ENCODE measurements at regions not wholly inside any gene's neighbourhood (a gene's known extent, or its start where the extent isn't known, plus 50 kb on each side); places are given as distances from the start of the nearest gene placed in this dataset.

- no peak for DNase-seq (ENCODE audit: low read depth)
Observed at GRCh38 chr4:138964716-138965426, 50.7 kb upstream of the NOCT start.

DNA sequence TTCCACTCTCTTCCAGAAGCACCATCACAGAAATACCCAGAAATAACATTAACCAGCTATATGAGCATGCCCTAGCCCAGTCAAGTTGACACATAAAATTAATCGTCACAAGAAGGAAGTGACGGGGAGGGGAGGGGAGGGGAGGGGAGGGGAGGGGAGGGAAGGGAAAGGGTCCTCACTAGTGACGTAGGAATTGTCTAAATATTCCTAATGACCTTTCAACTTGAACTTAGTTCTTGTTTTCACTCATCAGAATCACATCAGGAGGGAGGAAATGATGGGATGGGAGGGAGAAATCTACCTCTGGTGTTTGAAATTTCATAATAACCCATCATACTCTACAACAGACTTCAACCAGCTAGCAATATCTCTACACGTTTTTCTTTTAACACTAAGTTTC lies 52.2 kb upstream of the NOCT start:
- DNase-seq (ENCODE audit: low read depth): no peak

DNA sequence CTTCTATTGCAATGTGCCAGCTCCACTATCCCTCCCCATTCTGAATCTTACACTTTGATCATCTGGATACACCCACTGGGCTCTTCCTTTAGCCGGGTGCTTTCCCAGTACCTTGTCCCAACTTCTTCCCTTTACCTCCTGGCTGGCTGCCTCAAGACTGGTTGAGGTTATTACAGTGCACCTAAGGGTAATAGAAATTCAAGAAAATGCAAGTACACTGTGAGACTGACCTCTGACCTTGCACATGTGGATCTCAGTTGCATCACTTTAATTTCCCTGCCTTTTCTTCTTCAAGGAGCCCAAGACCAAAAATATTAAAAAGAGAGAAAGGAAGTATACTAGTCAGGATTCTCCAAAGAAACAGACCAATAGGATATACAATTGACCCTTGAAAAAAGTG lies 53.9 kb upstream of the NOCT start:
- DNase-seq (ENCODE audit: low read depth): no peak

DNA sequence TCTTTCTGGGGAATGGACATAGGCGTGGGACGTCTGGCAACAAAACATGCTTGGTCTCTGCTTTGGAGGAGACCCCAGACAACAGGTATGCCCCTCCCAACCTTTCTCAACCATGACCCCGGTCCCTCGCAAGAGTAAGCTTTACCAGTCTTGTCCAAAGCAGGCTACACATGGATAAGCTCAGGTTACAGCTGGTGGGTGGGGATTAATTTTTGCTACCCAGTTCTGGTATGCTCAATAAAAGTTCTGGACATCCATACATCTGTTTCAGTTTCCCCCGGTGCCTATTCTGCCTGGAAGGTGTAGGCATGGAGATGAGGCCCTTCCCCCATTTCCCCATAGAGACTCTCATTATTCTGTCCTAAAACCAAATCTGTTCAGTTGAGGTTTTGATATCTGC lies 54.5 kb upstream of the NOCT start:
- no peak for DNase-seq (ENCODE audit: low read depth)

GRCh38 chr4:138960175-138960710 lies 55.3 kb upstream of the NOCT start:
- no peak for DNase-seq (ENCODE audit: low read depth)

DNA sequence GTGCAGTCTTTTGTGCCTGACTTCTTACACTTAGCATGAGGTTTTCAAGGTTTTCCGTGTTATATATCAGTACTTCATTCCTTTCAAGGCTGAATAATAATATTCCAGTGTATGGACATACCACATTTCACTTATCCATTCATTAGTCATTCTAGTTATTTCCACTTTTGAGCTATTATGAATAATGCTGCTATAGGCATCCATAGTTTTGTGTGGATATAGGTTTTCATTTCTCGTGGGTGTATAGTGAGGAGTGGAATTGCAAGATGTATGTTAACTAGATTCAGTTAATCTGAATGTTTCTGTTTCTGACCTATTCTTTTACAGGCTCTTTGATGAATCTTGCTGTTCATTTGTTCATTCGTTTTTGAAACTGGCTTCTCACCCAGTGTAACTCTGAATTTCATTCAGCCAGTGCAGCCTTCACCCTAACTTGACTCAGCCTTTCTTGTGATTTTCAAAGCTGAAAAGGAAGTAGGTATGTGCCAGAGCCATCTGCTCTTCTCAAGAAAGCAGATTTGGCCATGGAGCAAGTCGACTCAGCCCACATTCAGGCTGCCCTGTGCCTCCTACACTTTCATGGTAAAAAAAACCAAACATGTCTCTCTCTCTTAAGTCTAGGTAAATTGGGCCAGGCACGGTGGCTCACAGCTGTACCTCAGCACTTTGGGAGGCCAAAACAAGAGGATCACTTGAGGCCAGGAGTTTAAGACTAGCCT lies 56.3 kb upstream of the NOCT start:
- DNase-seq (ENCODE audit: low read depth): no peak

DNA sequence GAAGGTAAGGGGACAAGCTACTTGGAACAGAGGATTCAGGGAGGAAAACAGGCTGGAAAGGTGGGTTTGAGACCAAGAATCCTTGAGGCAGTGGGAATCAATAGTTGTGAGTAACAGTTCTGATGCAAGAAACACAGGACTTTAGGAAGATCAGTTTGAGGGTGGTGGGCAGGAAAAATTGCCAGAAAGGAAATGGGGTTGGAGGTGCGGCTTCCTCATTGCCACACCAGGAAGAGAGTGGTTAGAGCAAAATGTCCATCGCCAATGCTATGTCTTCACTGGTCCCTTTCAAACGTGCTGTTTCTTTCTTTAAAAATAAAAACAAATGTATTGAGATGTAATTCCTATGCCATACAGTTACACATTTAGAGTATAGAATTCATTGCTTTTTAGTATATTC lies 57.1 kb upstream of the NOCT start:
- no peak for DNase-seq (ENCODE audit: low read depth)

- DNase-seq (ENCODE audit: low read depth): no peak
Observed at GRCh38 chr4:138957302-138957701, 58.3 kb upstream of the NOCT start.

- DNase-seq (ENCODE audit: low read depth): no peak
Observed at GRCh38 chr4:138954428-138954827, 61.2 kb upstream of the NOCT start.

GRCh38 chr4:138953961-138954371 lies 61.6 kb upstream of the NOCT start:
- DNase-seq (ENCODE audit: low read depth): peak; percentile 76

DNA sequence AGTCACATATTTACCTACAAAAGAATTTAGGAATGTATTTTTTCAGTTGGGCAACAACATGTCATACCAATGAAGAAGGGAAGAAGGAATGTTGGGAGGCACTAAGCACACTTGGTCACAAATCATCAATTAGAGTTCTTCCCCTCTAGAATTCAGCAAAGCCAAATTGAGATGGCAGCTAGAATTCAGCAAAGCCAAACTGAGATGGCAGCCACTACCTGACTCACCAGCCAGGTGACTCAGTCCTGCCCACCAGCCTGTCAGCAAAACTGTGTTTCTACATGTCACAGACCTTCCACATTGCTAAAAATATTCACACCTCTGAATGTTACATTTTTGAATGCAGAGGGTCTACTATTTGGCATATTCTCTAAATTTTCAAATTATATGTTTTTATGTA lies 63.2 kb upstream of the NOCT start:
- peak; percentile 36 for DNase-seq (ENCODE audit: low read depth)

DNA sequence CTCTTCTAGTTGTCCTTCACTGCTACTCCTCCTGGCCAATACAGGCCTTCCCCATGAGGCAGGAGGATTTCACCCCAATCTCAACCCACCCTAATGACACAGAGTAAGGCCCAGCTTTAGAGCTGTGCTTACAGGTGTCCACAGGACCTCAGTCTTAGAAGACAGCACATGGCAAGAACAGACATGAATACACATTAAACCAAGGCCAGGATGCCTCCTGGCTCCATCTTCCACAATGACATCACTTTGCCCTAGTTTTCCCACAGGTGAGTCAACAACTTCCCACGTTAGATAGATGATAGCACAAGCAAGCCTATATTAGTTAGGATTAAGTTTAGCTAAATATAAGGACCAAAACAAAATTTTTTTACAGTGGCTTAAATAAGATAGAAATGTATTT lies 63.8 kb upstream of the NOCT start:
- no peak for DNase-seq (ENCODE audit: low read depth)

DNA sequence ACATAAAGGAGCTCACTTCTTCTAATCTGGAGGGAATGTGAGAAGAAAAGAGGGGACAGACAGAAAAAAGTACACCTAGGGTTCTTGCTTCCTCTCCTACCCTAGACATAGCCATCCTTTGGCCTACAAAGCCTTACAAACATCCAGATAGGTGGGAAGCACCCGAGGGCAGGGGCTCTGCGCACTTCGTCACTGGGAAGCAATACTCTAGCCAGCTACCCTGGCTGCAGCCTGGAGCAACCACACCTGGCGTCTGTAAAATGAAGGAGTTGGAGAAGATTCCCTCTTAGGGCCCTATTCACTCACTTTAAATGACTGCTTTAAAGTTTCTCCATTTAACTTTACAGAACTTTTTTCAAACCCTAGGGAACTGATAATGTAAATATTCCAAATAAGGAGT lies 65.7 kb upstream of the NOCT start:
- no peak for DNase-seq (ENCODE audit: low read depth)

- no peak for DNase-seq (ENCODE audit: low read depth)
Observed at GRCh38 chr4:138948918-138949317, 66.7 kb upstream of the NOCT start.

DNA sequence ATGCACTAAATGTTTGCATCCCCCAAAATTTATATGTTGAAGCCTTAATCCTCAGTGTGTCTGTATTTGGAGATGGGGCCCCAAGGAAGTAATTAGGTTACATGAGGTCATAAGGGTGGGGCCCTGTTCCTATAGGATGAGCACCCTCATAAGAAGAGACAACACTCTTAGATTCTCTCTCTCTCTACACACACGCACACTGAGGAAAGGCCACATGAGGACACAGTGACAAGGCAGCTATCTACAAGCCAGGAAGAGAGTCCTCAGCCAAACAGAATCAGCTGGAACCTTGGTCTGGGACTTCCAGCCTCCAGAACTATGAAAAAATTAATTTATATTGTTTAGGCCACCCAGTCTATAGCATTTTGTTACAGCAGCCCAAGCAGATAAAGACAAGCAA lies 69.3 kb upstream of the NOCT start:
- DNase-seq (ENCODE audit: low read depth): no peak

GRCh38 chr4:138945840-138946239 lies 69.7 kb upstream of the NOCT start:
- no peak for DNase-seq (ENCODE audit: low read depth)

GRCh38 chr4:138945401-138945800 lies 70.2 kb upstream of the NOCT start:
- DNase-seq (ENCODE audit: low read depth): no peak

- DNase-seq (ENCODE audit: low read depth): no peak
Observed at GRCh38 chr4:138943893-138944292, 71.7 kb upstream of the NOCT start.

DNA sequence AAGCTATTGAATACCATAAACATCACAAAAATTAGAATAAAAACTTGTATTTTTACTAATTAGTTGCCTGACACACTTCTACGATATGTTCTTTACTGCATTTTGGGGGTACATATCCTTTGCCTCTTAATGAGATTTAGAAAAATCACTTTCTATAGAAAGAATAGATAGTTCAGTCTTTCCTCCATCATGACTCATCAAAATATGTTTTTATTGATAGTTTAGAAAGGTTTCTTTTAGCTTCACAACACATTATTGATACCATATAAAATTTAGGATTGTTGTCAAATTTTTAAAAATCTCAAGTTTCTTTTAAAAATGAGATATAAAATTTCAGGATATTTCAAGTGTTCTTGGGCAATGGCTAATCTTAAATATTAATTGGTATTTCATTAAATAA lies 74.5 kb upstream of the NOCT start:
- no peak for DNase-seq (ENCODE audit: low read depth)

GRCh38 chr4:138939960-138940359 lies 75.6 kb upstream of the NOCT start:
- no peak for DNase-seq (ENCODE audit: low read depth)

GRCh38 chr4:138938366-138938690 lies 77.3 kb upstream of the NOCT start:
- DNase-seq (ENCODE audit: low read depth): peak; percentile 59

GRCh38 chr4:138935135-138935807 lies 80.3 kb upstream of the NOCT start:
- no peak for DNase-seq (ENCODE audit: low read depth)

DNA sequence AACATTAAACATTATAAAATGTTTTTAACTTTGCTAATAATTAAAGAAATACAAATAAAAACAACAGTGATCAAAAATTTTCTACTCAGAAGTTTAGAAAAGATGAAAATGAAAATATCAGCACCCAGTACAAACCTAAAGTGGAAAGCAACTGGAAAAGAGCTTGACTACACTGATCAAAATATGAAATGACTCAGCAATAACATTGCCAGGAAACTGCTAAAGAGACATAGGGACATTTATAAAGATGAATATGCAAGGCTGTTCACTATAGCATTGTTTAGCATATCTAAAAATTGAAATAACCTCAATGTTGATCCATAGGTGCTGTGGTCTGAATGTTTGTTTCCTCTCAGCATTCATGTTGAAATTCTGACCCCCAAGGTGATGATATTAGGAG lies 88.5 kb upstream of the NOCT start:
- DNase-seq (ENCODE audit: low read depth): no peak
